ENCODE measurements at regions not wholly inside any gene's neighbourhood (a gene's known extent, or its start where the extent isn't known, plus 50 kb on each side); places are given as distances from the start of the nearest gene placed in this dataset.

- POLR2A ChIA-PET (ENCODE audit: partially characterized antibody) = interaction anchor here (1.0 kb wide), 1 partner anchor 8 kb away, joined by 3 read pairs; no protein-coding TSS in a partner anchor
- H3K4me2 ChIP-seq (ENCODE audit: insufficient read depth in 1 of 2, low read depth in 2 of 2, low read length in 2 of 2) = no peak overlapping the region
- no peak for TF ChIP-seq POLR2AphosphoS5 (IDR thresholded peaks at IDR 0.05; ENCODE audit: low read depth, low read length)
- TF ChIP-seq JUND (IDR thresholded peaks at IDR 0.05; ENCODE audit: low read length) = no peak
- no peak for TF ChIP-seq RFX5 (IDR thresholded peaks at IDR 0.05; ENCODE audit: borderline replicate concordance, low read depth, low read length)
These were observed 52.7 kb upstream of the VAV3 start for GRCh38 chr1:108017698-108018097.

More at GRCh38 chr1:108017698-108018097, 52.7 kb upstream of the VAV3 start:
- Histone ChIP-seq H3K23me2 (ENCODE audit: low read depth, low read length) (no peaks in the 10 kb centered on the region), H4K20me1 (replicated peaks in 1 of 2; ENCODE audit: control insufficient read depth in 1 of 2, insufficient read depth in 2 of 2, low read length in 2 of 2) (no peaks in the 10 kb centered on the region), H4K91ac (replicated peaks; ENCODE audit: insufficient read length, low read length) (no peak overlapping the region), H2BK15ac (ENCODE audit: low read length) (no peak overlapping the region), H3K9me3 (ENCODE audit: insufficient read depth in 2 of 2, low read depth in 1 of 2, low read length in 1 of 2) (no peaks in the 10 kb centered on the region), H3K27me3 (replicated peaks in 1 of 4; ENCODE audit: control insufficient read depth in 3 of 4, extremely low read depth in 1 of 4, insufficient read depth in 3 of 4, low read length in 3 of 4) (no peaks in the 10 kb centered on the region), H3K27ac (ENCODE audit: low read depth, low read length) (no peak overlapping the region), H4K5ac (ENCODE audit: insufficient read length, low read depth, low read length) (no peak overlapping the region), H3K79me1 (ENCODE audit: low read depth, low read length) (no peaks in the 10 kb centered on the region), H2BK20ac (ENCODE audit: low read length) (no peak overlapping the region), H3K4me1 (replicated peaks in 1 of 4; ENCODE audit: control insufficient read depth in 3 of 4, insufficient read depth in 4 of 4, low read length in 3 of 4) (no peaks in the 10 kb centered on the region), H3K4me3 (ENCODE audit: extremely low read depth in 1 of 4, insufficient read depth in 2 of 4, low read depth in 3 of 4, low read length in 4 of 4) (no peak overlapping the region), H3K23ac (ENCODE audit: insufficient read length) (no peak overlapping the region), H3K79me2 (ENCODE audit: control insufficient read depth in 1 of 2, insufficient read depth in 2 of 2, low read length in 2 of 2) (no peaks in the 10 kb centered on the region), H4K8ac (ENCODE audit: extremely low read depth, insufficient read depth, low read length) (no peak overlapping the region), H3K56ac (replicated peaks; ENCODE audit: insufficient read length, low read depth, low read length) (no peak overlapping the region), H2AK5ac (ENCODE audit: low read depth, low read length) (no peak overlapping the region), H2BK5ac (ENCODE audit: low read depth, low read length) (no peak overlapping the region), H2AFZ (ENCODE audit: low read length) (no peak overlapping the region), H3K4ac (replicated peaks; ENCODE audit: insufficient read length, low read depth, low read length) (no peak overlapping the region), H3K14ac (ENCODE audit: insufficient read length) (no peak overlapping the region), H3K9ac (replicated peaks in 1 of 4; ENCODE audit: extremely low read depth in 1 of 4, low read depth in 3 of 4, low read length in 3 of 4) (no peak overlapping the region), H3K36me3 (ENCODE audit: control insufficient read depth in 2 of 4, insufficient read depth in 4 of 4, low read length in 3 of 4) (no peaks in the 10 kb centered on the region), H2BK120ac (replicated peaks; ENCODE audit: low read depth, low read length) (no peak overlapping the region), H2BK12ac (ENCODE audit: low read depth, low read length) (no peak overlapping the region), H3K18ac (ENCODE audit: extremely low read depth, low read length) (no peak overlapping the region)
- 85% methylated on average over 1 of the region's 1 CpG; no CpG with 5 or more reads in 1 of the 2 experiments for WGBS, 2 experiments (ENCODE audit: extremely low coverage in 1 of 2, insufficient coverage in 1 of 2, insufficient read length in 1 of 2, insufficient replicate concordance in 2 of 2, low coverage in 1 of 2, low lambda C conversion rate in 2 of 2, missing lambda C conversion rate in 1 of 2)
- no peak for FAIRE-seq
- no peak for DNase-seq (ENCODE audit: low read depth in 1 of 2, low spot score in 2 of 2)
- CTCF ChIA-PET (ENCODE audit: partially characterized antibody) = interaction anchor here (1.6 to 2.4 kb wide), 3 partner anchors 10 to 31 kb away, joined by 4 to 8 read pairs (median 5); no protein-coding TSS in a partner anchor
